ENCODE measurements at regions not wholly inside any gene's neighbourhood (a gene's known extent, or its start where the extent isn't known, plus 50 kb on each side); places are given as distances from the start of the nearest gene placed in this dataset.

- DNase-seq = no peak
Observed at GRCh38 chr6:43964659-43965570, 162.3 kb downstream of the MRPL14 start.

- no peak for DNase-seq
Observed at GRCh38 chr6:43963877-43964658, 163.2 kb downstream of the MRPL14 start.

- DNase-seq = no peak
Observed at GRCh38 chr6:43963203-43963602, 164.0 kb downstream of the MRPL14 start.

- no peak for DNase-seq
Observed at GRCh38 chr6:43962458-43962857, 164.8 kb downstream of the MRPL14 start.

- DNase-seq = no peak
Observed at GRCh38 chr6:43957273-43957672, 170.0 kb downstream of the MRPL14 start.

GRCh38 chr6:43956478-43956877 lies 170.8 kb downstream of the MRPL14 start:
- DNase-seq = no peak

GRCh38 chr6:43954311-43955131 lies 172.7 kb downstream of the MRPL14 start:
- DNase-seq = no peak

GRCh38 chr6:43953794-43954310 lies 173.4 kb downstream of the MRPL14 start:
- no peak for DNase-seq

GRCh38 chr6:43953256-43953655 lies 174.0 kb downstream of the MRPL14 start:
- DNase-seq = no peak

GRCh38 chr6:43952746-43953145 lies 174.5 kb downstream of the MRPL14 start:
- no peak for DNase-seq

- DNase-seq = no peak
Observed at GRCh38 chr6:43951756-43952675, 175.2 kb downstream of the MRPL14 start.

GRCh38 chr6:43951063-43951755 lies 176.0 kb downstream of the MRPL14 start:
- DNase-seq = no peak

- DNase-seq = no peak
Observed at GRCh38 chr6:43950731-43951062, 176.6 kb downstream of the MRPL14 start.

- DNase-seq = no peak
Observed at GRCh38 chr6:43950051-43950605, 177.1 kb downstream of the MRPL14 start.

- DNase-seq = no peak
Observed at GRCh38 chr6:43949551-43949991, 177.7 kb downstream of the MRPL14 start.

GRCh38 chr6:43948527-43949485 lies 178.4 kb downstream of the MRPL14 start:
- no peak for DNase-seq

GRCh38 chr6:43947860-43948259 lies 177.8 kb downstream of the VEGFA start:
- no peak for DNase-seq

- no peak for DNase-seq
Observed at GRCh38 chr6:43946641-43947363, 176.8 kb downstream of the VEGFA start.

GRCh38 chr6:43945768-43946080 lies 175.7 kb downstream of the VEGFA start:
- no peak for DNase-seq

All from NCI-H526 treated with DMSO at 0.1 percent for 48 hours (cell line).